Lower leg skin (tissue), 4 donors: ENCODE measurements at regions not wholly inside any gene's neighbourhood (a gene's known extent, or its start where the extent isn't known, plus 50 kb on each side); places are given as distances from the start of the nearest gene placed in this dataset.

Experiments used
- DNase-seq, 2 donors: peaks; one replicate each; pipeline ENCODE4 v3.0.0-alpha.2; 2019; ENCODE audit warnings: low spot score in 2 of 2
- H3K4me3 ChIP-seq: fragments of 200-600 bp; sonication (generic); 2 replicates; pipeline ENCODE4 v1.5.1; 2017; ENCODE audit warnings: mild to moderate bottlenecking, low read depth; ENCODE audit not compliant: poor library complexity, severe bottlenecking
- CTCF ChIP-seq, 3 donors: fragments of 450-650 bp; IDR thresholded peaks; one replicate each; pipeline ENCODE4 v1.5.1; 2016; ENCODE audit warnings: antibody characterized with exemption in 3 of 3, mild to moderate bottlenecking in 3 of 3, moderate library complexity in 2 of 3
- POLR2A ChIP-seq, 2 donors: fragments of 450-650 bp; IDR thresholded peaks; one replicate each; pipeline ENCODE4 v1.6.1; 2016 to 2017; ENCODE audit warnings: antibody characterized with exemption in 2 of 2, mild to moderate bottlenecking in 1 of 2, moderate library complexity in 1 of 2
- WGBS, 2 donors: methylation state at CpG; one replicate each; pipeline ENCODE4 v1.1.5; 2018; 5-methylcytosine and 5-hydroxymethylcytosine counted together
- intact Hi-C: fragments of 100-400 bp; cut with DNase I; formaldehyde crosslinking; loops from one replicate; pipeline ENCODE4 v1.15.0; 2023; ENCODE audit warnings: low total_unique reads

GRCh38 chr4:32658019-32658418 lies 1937.8 kb downstream of the PCDH7 start:
- 77 to 92% methylated on average over 3 of the region's 3 CpGs for WGBS, 2 donors
- intact Hi-C loops = no loop called here
- H3K4me3 ChIP-seq = no peak overlapping the region
- no peak for DNase-seq
- TF ChIP-seq POLR2A (IDR thresholded peaks at IDR 0.05) = no peak
- no peak for TF ChIP-seq CTCF (IDR thresholded peaks at IDR 0.05)

- intact Hi-C loops = no loop called here
- 48 to 49% methylated on average over 3 of the region's 3 CpGs for WGBS, 2 donors
Observed at GRCh38 chr4:32661229-32661628, 1941.1 kb downstream of the PCDH7 start.

GRCh38 chr4:32662803-32663202 lies 1942.6 kb downstream of the PCDH7 start:
- intact Hi-C loops = no loop called here
- TF ChIP-seq CTCF (IDR thresholded peaks at IDR 0.05) (no peak), POLR2A (IDR thresholded peaks at IDR 0.05) (no peak)
- WGBS, 2 donors = 89% methylated on average over 2 of the region's 2 CpGs
- no peak for DNase-seq
- no peak overlapping the region for H3K4me3 ChIP-seq

More at GRCh38 chr4:32661229-32661628, 1941.1 kb downstream of the PCDH7 start:
- no peak for DNase-seq
- H3K4me3 ChIP-seq = no peak overlapping the region
- no peak for TF ChIP-seq CTCF (IDR thresholded peaks at IDR 0.05)

- no peak for DNase-seq
- 60 to 81% methylated on average over 1 of the region's 1 CpG for WGBS, 2 donors
- intact Hi-C loops = no loop called here
- no peak overlapping the region for H3K4me3 ChIP-seq
- TF ChIP-seq POLR2A (IDR thresholded peaks at IDR 0.05) (no peak), CTCF (IDR thresholded peaks at IDR 0.05) (no peak)
Observed at GRCh38 chr4:32672359-32672758, 1952.2 kb downstream of the PCDH7 start.

- intact Hi-C loops = no loop called here
Observed at GRCh38 chr4:32680946-32681345, 1960.8 kb downstream of the PCDH7 start.

More at GRCh38 chr4:32680946-32681345, 1960.8 kb downstream of the PCDH7 start:
- no peak overlapping the region for H3K4me3 ChIP-seq
- WGBS, 2 donors = 76 to 89% methylated on average over 6 of the region's 6 CpGs
- no peak for TF ChIP-seq CTCF (IDR thresholded peaks at IDR 0.05)
- no peak for TF ChIP-seq POLR2A (IDR thresholded peaks at IDR 0.05)
- DNase-seq = no peak
